HepG2 (cell line): ENCODE measurements at regions not wholly inside any gene's neighbourhood (a gene's known extent, or its start where the extent isn't known, plus 50 kb on each side); places are given as distances from the start of the nearest gene placed in this dataset.

Source experiments
- SMARCE1 ChIP-seq: fragments of 450-650 bp; IDR thresholded peaks from 2 replicates; pipeline ENCODE4 v1.6.1; 2017; ENCODE audit warnings: borderline replicate concordance
- SRSF4 ChIP-seq: fragments of 200-400 bp; formaldehyde crosslinking; IDR thresholded peaks from one replicate; pipeline ENCODE4 v1.6.1; 2018; ENCODE audit warnings: mild to moderate bottlenecking, low read depth, low read length, moderate library complexity; ENCODE audit not compliant: poor library complexity, severe bottlenecking
- THRA ChIP-seq: sonication (generic); formaldehyde crosslinking; IDR thresholded peaks from 2 replicates; pipeline ENCODE4 v1.4.0; 2020; ENCODE audit warnings: missing genetic modification reagents, borderline replicate concordance
- YEATS4 ChIP-seq: sonication (generic); formaldehyde crosslinking; IDR thresholded peaks from 2 replicates; pipeline ENCODE4 v1.4.0; 2020; ENCODE audit warnings: missing genetic modification reagents, borderline replicate concordance
- ZBED4 ChIP-seq: sonication (generic); formaldehyde crosslinking; IDR thresholded peaks from 2 replicates; pipeline ENCODE4 v1.4.0; 2020; ENCODE audit warnings: missing genetic modification reagents, borderline replicate concordance
- ZBTB2 ChIP-seq: sonication (generic); formaldehyde crosslinking; IDR thresholded peaks from 2 replicates; pipeline ENCODE4 v1.8.0; 2022; ENCODE audit warnings: low read depth, missing genetic modification reagents
- ZBTB20 ChIP-seq: sonication (generic); formaldehyde crosslinking; IDR thresholded peaks from 2 replicates; pipeline ENCODE4 v1.8.1; 2023; ENCODE audit warnings: missing genetic modification reagents, low read depth, mild to moderate bottlenecking, borderline replicate concordance
- ZNF281 ChIP-seq: sonication (generic); formaldehyde crosslinking; IDR thresholded peaks from 2 replicates; pipeline ENCODE4 v1.4.0; 2020; ENCODE audit warnings: missing genetic modification reagents, borderline replicate concordance
- ZNF441 ChIP-seq: sonication (generic); formaldehyde crosslinking; IDR thresholded peaks from 2 replicates; pipeline ENCODE4 v1.7.0; 2021; ENCODE audit warnings: missing genetic modification reagents, borderline replicate concordance
- ZNF513 ChIP-seq: sonication (generic); formaldehyde crosslinking; conservative IDR thresholded peaks from 2 replicates; pipeline ENCODE4 v1.5.0; 2020; ENCODE audit warnings: missing genetic modification reagents
- ZNF577 ChIP-seq: sonication (generic); formaldehyde crosslinking; IDR thresholded peaks from 2 replicates; pipeline ENCODE4 v1.4.0; 2020; ENCODE audit warnings: mild to moderate bottlenecking, low read depth, missing genetic modification reagents, borderline replicate concordance
- ZUFSP ChIP-seq: sonication (generic); formaldehyde crosslinking; IDR thresholded peaks from 2 replicates; pipeline ENCODE4 v1.9.0; 2021; ENCODE audit warnings: missing genetic modification reagents, mild to moderate bottlenecking, borderline replicate concordance

- TF ChIP-seq ZBTB2 (no peak), ZNF441 (CRISPR knock-in tag) (no peak), ZNF281 (CRISPR knock-in tag) (peak; percentile 95), ZUFSP (no peak), ZBED4 (CRISPR knock-in tag) (no peak), ZBTB20 (CRISPR knock-in tag) (no peak), ZNF513 (CRISPR knock-in tag) (no peak), SMARCE1 (no peak), SRSF4 (no peak), YEATS4 (CRISPR knock-in tag) (peak; percentile 38; the same call in 1 of the 2 replicates), THRA (CRISPR knock-in tag) (peak; percentile 44; the same call in 1 of the 2 replicates), ZNF577 (CRISPR knock-in tag) (no peak)
Measured at GRCh38 chr22:27670701-27671412, 130.7 kb downstream of the MN1 start (continued).
